GM12865 (cell line): ENCODE measurements at regions not wholly inside any gene's neighbourhood (a gene's known extent, or its start where the extent isn't known, plus 50 kb on each side); places are given as distances from the start of the nearest gene placed in this dataset.

Experiments
- DNase-seq: peaks from one replicate; pipeline ENCODE4 v3.0.0; 2010; ENCODE audit warnings: low read depth
- H3K4me3 ChIP-seq: 2 replicates; pipeline ENCODE4 v1.5.1; 2011; ENCODE audit warnings: mild to moderate bottlenecking, low read depth, low read length, control low read depth
- TF ChIP-seq, protein P1 (sequence below): IDR thresholded peaks from 2 replicates; pipeline ENCODE4 v1.5.1; 2011; ENCODE audit warnings: low read length, control low read depth, low read depth, inconsistent platforms; ENCODE audit not compliant: insufficient read depth; ENCODE audit errors: missing control alignments

DNA sequence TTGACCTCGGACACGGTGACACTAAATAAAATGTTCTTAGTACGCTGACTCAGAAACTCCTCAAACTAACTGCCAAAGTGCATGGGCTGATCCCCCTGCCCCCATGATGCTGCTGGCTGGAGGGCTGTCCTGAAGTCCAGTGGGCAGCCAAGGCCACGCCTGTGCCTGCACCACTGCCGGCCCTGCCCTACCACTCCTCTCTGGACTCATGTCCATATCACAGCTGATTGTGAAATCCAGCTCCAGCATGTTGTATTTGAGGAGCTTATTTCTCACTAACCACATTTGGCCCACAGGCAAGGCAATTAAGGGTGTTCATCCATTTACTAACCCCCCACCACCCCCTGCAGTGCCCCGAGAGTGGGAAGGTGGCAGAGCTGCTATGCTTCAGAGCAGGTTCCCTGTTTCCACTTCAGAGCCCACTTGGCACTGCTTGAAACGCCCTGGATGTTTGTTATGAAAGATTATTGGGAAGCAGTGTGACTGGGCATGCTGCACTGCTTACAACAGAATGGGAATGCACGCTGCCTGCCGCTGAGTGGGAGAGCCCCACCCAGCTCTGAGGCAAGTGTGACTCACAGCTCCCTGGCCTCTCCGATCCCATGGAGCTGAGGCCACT, 114.0 kb downstream of the UQCRFS1 start:
- H3K4me3 ChIP-seq: no peak overlapping the region

DNA sequence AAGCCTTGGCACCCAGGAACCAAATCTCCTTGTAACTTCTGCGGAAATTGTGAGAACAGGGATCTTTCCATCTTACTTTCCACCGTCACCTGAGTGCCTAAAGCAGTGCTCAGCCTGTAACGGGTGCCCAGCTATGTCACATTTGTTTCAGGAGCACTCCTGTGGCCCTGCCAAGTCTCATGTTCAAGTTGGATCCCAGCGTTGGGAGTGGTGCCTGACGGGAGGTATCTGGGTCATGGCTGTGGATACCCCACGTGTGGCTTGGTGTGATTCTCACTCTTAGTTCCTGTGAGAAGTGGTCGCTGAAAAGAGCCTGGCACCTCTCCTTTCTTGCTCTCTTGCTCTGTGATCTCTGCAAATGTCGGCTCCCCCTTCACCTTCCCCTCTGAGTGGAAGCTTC, 114.9 kb downstream of the UQCRFS1 start:
- H3K4me3 ChIP-seq: no peak overlapping the region
- DNase-seq: no peak
- TF ChIP-seq, protein P1, sequence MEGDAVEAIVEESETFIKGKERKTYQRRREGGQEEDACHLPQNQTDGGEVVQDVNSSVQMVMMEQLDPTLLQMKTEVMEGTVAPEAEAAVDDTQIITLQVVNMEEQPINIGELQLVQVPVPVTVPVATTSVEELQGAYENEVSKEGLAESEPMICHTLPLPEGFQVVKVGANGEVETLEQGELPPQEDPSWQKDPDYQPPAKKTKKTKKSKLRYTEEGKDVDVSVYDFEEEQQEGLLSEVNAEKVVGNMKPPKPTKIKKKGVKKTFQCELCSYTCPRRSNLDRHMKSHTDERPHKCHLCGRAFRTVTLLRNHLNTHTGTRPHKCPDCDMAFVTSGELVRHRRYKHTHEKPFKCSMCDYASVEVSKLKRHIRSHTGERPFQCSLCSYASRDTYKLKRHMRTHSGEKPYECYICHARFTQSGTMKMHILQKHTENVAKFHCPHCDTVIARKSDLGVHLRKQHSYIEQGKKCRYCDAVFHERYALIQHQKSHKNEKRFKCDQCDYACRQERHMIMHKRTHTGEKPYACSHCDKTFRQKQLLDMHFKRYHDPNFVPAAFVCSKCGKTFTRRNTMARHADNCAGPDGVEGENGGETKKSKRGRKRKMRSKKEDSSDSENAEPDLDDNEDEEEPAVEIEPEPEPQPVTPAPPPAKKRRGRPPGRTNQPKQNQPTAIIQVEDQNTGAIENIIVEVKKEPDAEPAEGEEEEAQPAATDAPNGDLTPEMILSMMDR: no peak

More for the DNA sequence above, 114.0 kb downstream of the UQCRFS1 start:
- TF ChIP-seq, protein P1: no peak
- DNase-seq: no peak

DNA sequence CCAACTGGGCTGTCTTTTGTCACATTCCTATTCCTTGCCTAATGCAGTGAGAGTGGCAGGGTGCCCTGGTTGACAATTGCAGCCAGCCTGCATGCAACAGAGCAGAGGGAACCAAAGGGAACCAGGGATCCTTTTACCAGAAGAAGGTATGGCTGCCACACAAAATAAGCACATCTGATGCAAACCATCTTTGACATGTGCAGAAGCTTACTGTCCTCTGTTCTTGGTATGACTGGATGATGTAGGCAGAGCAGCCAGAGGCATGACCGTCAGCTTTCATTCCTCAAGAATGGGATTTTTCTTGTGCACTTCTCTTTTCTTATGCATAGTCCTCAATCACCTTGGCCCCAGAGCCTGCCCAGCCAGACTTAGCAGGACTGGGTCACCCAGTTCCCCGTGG, 116.1 kb downstream of the UQCRFS1 start:
- H3K4me3 ChIP-seq: no peak overlapping the region
- DNase-seq: no peak
- TF ChIP-seq, protein P1: no peak

GRCh38 chr19:29093553-29093908, 119.4 kb downstream of the UQCRFS1 start:
- H3K4me3 ChIP-seq: no peak overlapping the region
- TF ChIP-seq, protein P1: no peak
- no peak for DNase-seq

DNA sequence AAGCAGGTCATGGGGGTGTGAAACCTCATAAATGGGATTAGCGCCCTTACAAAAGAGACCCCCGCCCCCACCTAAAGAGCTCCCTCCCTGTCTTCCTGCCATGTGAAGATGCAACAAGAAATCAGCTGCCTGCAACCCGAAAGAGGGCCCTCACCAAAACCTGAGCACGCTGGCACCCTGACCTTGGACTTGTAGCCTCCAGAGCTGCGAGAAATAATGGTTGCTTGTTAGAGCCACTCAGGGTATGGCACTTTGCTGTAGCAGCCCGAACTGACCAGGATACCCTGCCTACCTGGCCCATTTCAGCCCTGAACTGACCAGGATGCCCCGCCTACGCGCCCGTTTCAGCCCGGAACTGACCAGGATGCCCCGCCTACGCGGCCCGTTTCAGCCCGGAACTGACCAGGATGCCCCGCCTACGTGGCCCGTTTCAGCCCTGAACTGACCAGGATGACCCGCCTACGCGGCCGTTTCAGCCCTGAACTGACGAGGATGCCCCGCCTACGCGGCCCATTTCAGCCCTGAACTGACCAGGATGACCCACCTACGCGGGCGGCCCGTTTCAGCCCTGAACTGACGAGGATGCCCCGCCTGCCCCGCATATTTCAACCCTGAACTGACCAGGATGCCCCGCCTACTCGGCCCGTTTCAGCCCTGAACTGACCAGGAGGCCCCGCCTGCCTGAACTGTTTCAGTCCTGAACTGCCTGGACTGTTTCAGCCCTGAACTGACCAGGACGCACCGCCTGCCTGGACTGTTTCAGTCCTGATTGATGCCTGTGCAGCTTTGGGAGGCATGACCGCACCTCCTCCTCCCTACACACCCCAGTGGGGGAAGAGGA, 120.0 kb downstream of the UQCRFS1 start:
- TF ChIP-seq, protein P1: no peak
- DNase-seq: no peak
- no peak overlapping the region for H3K4me3 ChIP-seq

DNA sequence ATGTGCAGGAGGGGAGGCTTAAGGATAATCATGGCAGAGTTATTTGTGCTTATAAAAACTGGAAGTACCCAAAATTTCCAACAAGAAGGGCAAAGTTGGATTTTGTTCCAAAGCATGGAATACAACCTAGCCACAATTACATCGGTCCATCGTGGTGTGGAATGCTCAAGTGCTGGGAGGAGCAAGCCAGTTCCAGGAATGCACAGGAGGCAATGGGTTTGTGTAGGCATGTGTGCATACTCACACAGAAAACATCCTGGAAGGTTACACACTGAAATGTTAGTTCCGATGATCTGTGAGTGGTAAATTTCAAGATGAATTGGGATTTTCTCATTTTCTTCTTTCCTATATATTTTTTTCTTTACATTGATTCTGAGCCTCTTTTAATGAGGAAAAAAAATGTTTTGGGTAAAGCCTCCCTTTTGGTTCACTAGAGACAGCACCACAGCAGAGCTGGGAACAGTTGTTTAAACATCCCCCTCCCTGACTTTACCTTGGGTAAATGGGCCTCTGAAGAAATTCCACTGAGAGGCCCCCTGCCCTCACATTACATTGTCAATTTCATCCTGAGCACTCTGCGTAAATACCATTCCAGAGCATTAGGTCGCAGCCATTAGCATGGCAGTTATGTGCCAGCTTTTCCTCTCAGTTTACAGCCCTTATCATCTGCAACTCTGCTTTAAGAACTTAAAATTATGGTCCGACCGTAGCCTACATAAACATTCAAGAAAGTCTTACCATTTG, 122.0 kb downstream of the UQCRFS1 start:
- H3K4me3 ChIP-seq: no peak overlapping the region
- TF ChIP-seq, protein P1: no peak
- no peak for DNase-seq
